HG03442 (cell line): ENCODE measurements at regions not wholly inside any gene's neighbourhood (a gene's known extent, or its start where the extent isn't known, plus 50 kb on each side); places are given as distances from the start of the nearest gene placed in this dataset.
"Not testable (repeated sequence)": the region's sequence is repeated elsewhere in the genome, so short reads cannot be mapped to it uniquely, and the experiment has no call there.

ENCODE experiments used
- ATAC-seq: cut with Tn5 transposase; IDR thresholded peaks from one replicate; pipeline ENCODE4 v1.9.1; 2021; ENCODE audit warnings: mild to moderate bottlenecking, moderate library complexity; ENCODE audit not compliant: unreplicated experiment

DNA sequence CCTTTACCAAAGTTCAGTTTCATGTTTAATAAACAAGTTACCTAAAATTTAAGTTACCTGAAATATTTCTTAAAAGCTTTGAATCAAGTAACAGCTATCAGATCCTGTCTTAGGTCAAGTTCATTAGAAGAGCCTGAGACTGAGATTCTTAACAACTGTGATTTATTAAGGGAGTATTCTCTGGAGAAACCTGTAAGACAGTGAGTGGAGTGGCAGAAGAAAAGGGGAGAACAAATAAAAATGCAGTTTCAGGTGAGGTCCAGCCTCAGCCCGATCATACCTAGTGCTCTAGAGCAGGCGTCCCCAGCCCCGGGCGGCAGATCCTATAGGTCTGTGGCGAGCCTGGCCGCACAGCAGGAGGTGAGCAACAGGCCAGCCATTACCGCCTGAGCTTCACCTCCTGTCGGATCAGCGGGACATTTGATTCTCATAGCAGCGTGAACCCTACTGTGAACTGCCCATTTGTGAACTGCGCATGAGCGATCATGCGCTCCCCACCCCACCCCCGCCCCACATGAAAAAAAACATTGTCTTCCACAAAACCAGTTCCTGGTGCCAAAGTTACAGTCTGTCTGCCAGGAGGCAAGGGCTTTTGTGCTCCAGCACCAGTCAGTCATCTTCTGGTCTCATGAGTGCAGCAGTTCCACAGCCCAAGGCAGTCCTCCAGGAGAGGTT, 59.2 kb upstream of the ADGRB3 start:
- ATAC-seq: no peak

DNA sequence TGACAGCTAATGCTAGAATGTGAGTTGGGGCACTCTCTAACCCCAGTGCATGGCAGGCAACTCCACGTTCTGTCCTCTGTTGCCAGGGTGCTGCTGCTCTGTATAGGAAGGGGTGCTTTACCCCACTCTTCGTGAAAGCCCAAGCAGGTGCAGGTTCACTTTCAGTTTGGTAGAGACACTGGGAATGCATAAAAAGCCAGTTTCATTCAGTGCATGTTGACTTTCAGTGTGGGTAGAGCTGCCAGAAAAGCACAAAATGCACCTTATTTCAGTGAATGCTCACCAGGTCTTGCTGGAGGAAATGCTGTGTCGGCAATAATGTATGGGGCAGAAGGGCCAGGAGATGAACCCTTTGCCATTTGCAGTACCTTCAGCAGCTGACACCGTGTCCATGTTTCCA, 62.1 kb upstream of the ADGRB3 start:
- ATAC-seq: peak; percentile 12

DNA sequence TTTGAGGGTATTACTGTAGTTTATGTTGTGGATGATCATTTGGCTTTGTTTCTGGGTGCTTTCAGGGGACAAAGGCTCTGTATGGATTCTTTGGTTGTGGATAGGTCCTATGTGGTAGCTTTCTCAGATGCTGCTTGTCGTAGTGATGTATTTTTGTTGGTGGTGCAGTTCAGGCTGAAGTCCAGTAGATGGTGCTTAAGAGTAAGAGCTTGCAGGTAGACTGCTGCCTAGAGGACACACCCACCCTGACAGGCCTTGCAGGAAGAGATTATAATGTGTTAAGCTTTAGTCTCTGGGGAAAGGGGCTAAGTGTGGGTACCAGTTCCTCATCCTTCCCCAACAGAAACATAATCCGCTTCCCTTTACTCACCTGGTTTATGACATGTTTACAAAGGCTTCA, 62.6 kb upstream of the ADGRB3 start:
- ATAC-seq: peak; percentile 89

DNA sequence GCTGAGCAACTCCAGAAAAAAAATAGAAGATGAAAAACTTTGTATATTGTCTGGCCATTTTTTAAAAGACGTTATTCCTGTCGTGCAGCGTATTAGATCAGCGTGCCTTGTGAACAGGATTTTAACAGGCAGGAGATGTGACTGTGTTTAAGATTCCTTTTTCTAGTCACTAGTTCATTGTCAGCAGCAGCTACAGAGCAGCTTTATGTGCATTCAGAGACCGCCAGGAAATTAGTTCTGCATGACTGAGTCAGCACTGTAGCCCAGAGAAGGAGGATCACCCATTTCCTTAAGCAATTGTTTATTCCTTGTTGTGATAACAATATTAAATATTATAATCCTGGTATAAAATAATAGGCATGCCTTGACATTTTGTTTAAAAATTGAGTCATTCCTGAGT, 75.4 kb upstream of the ADGRB3 start:
- no peak for ATAC-seq

DNA sequence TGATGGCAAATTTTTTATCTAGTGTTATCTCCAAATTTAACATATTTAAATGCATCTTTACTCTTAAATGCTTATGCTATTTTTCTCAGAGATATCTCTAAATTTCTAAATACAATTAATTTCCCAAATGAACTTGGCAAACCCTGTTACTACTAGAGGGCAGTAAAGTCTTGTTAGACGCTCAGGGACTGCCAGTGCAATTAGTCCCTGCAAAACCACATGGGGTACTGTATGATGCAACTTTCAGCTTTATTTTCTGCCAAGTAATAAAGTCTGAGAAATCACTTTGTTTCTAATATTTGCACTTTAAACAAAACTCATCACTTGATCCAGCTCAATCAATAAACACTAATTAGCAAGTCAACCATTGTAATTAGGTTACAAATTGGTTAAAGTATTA, 76.0 kb upstream of the ADGRB3 start:
- ATAC-seq: no peak

DNA sequence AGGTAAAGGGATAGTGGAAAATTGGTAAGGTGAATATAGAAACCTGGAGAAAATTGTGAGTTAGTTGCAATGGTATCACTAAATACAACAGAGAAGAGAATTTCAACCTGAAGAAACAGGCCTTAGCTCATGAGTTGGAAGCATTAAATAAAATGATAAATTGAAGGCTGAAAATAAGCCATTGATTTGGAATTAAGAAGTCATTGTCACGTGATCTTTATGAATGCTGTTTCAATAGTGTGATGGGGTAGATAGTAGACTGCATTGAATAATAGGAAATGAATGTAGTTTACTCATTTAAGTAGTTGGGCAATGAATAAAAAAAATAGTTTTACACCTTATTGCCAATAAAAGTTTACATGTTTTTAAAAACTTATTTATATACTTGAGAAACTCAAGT, 88.5 kb upstream of the ADGRB3 start:
- ATAC-seq: no peak

DNA sequence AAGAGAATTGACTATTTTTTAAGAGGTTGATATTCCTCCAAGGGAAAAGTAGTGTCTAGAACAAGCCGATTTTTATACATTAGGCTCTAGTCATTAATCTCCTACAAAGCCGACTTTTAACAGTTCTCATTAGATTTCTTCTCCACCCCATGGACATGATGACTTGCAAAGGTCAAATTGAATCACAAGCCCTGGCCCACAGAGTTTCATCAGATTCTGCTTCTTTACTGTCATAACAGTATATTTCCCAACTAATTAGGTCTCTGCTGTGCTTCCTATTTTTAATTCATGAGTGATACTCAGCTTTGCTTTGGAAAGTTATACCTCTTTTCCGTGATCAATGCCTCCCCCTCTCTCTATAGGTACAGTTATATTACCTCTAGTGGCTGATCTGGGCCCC, 90.6 kb upstream of the ADGRB3 start:
- no peak for ATAC-seq

DNA sequence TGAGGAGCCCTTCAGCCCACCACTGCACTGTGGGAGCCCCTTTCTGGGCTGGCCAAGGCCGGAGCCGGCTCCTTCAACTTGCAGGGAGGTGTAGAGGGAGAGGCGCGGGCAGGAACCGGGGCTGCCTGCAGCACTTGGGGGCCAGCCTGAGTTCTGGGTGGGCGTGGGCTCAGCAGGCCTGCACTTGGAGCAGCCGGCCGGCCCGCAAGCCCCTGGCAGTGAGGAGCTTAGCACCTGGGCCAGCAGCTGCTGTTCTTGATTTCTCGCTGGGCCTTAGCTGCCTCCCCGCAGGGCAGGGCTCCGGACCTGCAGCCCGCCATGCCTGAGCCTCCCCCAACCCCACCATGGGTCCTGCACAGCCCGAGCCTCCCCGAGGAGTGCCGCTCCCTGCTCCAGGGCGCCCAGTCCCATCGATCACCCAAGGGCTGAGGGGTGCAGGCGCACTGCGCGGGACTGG, 101.7 kb upstream of the ADGRB3 start:
- no peak for ATAC-seq

DNA sequence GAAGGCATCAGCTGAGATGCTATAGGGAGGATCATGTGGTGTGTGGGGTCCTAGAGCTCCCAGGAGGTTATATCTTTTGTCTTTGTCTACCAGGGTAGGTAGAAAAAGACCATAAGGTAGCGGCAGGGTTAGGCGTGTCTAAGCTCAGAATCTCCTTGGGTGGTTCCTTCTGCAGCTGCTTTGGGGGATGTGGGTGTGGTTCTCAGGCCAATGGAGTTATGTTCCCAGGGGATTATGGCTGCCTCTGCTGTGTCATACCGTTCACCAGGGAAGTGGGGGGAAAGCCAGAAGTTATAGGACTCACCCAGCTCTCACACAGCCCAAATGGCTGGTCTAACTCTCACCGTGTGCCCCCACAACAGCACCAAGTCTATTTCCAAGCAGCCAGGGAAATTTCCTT, 107.4 kb upstream of the ADGRB3 start:
- no peak for ATAC-seq

DNA sequence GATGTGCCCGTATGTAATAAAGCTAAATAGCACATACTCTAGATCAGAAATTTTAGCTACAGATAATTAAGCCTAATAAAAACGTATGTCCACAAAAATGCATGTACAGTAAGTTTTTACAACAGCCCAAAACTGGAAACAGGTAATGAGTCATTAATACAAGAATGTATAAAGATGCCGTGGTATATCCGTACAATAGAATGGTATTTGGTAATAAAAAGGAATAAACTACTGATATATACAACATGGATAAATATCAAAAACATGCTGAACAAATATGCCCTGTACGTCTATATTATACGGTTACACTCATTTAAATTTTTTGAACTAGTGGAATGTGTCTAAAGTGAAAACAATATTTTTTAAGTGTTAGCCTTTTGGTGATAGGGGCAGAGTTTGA, 128.2 kb upstream of the ADGRB3 start:
- ATAC-seq: no peak

DNA sequence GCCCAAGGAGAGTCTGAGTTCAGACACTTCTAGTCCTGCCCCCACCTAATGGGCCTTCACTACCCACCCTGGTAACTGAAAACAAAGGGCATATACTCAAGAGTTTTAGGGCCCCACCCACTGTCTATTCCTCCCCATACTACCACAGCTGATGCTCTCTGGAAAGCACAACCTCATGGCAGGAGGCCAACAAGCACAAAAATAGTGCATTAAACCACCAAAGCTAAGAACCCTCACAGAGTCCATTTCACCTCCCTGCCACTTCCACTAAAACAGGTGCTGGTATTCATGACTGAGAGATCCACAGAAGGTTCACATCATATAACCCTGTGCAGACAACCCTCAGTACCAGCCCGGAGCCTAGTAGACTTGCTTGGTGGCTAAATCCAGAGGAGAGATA, 132.1 kb upstream of the ADGRB3 start:
- no peak for ATAC-seq

DNA sequence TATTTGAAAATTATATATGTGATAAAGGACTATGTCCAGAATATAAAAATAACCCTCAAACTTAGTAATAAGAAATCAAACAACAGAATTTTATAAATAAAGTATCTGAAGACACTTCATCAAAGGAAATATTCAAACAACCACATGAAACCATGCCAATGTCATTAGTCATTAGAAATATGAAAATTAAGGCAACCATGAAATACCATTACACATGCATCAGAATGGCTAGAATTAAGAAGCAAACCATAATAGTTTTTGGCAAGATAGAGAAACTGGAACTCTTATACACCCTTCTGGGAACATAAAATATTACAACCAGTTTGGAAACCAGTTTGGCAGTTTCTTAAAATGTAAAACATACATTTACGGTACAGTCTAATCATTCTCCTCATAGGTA, 137.2 kb upstream of the ADGRB3 start:
- no peak for ATAC-seq

DNA sequence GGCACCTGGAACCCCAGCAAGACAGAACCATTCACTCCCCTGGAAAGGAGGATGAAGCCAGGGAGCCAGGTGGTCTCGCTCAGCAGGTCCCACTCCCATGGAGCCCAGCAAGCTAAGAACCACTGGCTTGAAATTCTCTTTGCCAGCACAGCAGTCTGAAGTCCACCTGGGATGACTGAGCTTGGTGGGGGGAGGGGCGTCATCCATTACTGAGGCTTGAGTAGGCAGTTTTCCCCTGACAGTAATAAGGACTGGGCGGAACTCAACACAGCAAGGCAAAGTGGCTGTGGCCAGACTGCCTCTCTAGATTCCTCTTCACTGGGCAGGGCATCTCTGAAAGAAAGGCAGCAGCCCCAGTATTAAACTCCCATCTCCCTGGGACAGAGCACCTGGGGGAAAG, 140.2 kb upstream of the ADGRB3 start:
- not testable (repeated sequence) for ATAC-seq

DNA sequence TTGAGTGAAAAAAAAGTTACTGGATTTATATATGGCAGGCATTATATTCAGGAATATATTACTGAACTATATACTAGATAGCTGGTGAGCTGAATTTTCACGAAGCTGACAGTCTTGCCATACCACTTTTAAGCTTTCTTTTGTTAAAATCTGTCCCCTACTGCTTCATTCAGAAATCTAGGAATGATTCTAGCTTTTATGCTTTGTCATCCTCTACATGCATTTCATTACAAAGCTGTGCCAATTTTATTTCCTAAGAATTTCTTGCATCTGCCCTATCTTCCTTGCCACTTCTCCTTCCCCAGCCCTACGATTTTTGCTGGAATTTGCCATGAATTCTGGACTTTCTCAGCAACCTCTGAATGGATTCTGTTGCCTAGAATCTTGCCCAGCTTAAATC, 158.5 kb upstream of the ADGRB3 start:
- no peak for ATAC-seq

DNA sequence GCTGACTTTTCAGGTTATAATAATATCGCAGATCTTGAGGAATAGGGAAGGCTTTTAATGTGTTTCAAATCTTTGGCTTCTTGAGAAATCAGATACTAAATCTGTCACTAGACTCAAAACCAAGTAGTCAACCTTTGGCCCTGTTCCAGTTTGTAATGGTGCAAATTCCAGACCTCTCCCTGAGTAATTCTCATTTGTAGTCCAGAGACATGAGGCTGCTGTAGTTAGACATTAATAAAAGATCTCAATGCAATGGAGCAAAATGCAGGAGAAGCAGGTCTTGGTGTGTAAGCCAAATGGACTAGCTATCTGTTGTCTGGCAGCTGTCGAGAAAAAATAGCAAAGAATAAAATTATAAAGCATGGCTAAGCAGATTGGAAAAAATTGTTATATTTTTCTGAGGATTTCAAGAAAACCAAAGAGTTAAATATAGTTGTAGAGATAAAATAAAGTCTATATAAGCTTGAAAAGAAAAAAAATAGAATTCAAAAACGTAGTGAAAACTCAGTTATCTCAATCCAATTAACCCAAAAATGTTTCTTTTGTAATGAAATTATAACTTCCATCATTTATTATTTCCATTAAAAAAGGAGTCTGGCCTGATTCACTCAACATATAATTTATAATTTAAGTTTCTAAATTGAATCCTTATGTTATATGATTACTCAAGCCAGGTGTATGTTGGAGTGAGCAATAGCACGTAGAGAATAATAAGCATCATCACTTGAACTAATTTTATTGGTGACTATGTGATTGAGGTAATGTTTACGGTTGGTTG, 161.5 kb upstream of the ADGRB3 start:
- ATAC-seq: no peak

DNA sequence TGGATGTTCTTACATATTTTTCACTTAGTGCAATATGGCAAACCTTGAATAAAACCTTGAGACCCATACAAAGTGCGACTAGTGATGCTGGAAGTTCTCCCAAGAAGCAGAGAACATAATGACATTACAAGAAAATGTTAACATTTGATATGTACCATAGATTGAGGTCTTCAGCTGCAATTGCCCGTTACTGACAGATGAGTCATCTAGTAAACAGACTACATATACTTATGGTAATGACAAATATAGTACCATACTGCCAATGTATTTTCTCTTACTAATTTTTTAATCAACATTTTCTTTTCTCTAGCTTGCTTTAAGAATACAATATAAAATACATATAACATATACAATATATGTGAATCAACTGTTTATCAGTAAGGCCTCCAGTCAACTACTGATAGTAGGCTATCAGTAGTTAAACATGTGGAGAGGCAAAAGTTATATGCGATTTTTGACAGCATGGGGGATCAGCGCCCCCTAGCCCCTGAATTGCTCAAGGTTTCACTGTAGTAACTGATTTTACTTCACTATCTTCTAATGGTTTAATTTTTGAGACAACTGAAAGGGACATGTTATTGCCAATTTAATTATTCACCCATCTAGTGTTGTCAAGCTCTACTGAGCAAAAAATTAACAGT, 166.7 kb upstream of the ADGRB3 start:
- ATAC-seq: no peak

DNA sequence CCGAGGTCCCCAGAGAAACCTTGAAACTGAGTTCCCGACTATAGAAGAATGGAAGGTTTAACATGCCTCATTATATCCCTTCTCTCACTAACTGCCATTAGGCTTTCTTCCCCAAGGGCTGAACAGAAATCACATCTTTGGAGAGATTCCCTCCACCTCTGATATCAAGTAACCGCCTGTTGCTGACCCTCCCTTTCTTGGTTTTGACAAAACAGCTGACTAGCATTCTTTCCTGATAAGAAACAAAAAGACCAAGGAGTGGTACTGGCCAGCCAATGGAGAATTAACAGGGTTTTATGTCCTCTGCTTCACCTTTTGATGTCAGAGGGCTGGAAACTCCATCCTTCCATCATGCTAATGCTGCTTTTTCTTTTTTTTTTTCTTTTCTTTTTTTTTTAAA, 176.6 kb upstream of the ADGRB3 start:
- ATAC-seq: no peak

DNA sequence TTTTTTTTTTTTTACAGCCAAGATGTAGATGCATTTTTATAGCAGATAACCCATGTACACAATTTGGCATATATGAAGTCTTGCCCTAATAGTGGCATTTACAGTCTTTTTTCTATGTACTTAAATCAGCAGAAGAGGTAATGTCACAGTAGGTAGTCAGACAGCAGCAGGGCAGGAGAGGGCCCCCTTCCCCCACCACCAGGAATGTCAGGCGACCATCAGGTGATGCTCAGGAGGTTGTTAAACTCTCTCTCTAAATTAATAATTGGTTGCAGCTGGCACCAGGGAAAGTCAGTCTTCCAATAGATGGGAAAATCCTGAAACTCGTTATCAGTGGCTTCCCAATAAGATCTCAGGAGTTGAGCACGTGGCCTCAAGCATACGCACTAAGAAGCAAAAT, 188.0 kb upstream of the ADGRB3 start:
- no peak for ATAC-seq

DNA sequence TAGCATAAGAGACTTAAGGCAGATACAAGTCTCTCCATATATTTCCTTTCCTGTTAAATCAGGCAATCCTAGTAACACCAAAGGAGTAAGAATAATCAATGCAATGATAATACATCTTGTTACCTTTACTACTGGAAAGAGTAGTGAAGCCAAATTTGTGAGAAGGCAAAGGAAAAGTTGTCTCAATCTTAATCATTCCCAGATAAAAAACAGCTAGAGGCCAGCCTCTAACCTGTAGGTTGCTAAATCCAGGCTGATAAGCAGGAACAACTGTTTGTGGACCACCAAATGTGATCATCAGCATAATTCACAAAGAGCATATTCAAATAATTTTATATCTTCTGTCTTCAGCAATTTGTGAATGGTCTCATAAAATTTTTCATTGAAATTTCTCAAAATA, 189.2 kb upstream of the ADGRB3 start:
- ATAC-seq: no peak

DNA sequence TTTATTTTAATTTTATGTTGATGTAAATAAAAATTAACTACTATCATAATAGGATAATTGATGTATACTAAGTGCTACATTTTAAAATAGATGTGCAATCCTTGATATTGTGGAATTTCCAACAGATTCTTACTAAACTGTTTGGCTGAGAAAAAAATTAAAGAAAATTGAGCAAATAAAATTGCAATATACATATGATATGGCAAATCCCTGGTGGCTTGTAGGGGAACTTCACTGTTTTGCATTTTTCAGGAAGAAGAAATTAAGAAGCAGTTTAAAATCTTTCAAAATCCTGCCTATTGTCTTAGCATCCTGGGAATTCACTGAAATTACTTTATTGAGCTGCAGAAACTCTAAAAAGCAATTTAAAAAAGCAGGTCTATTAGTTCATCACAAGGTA, 191.4 kb upstream of the ADGRB3 start:
- no peak for ATAC-seq

DNA sequence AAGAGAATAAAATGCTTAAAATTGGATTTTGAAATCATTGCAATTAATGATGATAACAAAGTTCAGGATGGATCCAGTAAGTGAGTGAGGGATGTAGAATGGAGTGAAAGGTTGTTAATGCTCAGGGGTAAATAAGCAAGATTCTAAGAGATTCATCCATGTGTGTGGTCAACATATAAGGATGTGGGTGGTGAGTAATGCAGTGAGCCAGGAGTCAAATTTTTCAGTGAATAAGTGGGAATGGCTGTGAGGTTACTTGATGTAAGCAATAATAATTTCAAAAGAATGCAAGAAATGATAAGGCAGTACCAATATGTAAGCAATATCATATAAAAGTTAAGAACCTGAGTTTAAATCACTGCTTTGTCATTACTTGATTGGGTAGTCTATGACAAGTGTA, 207.5 kb upstream of the ADGRB3 start:
- no peak for ATAC-seq

DNA sequence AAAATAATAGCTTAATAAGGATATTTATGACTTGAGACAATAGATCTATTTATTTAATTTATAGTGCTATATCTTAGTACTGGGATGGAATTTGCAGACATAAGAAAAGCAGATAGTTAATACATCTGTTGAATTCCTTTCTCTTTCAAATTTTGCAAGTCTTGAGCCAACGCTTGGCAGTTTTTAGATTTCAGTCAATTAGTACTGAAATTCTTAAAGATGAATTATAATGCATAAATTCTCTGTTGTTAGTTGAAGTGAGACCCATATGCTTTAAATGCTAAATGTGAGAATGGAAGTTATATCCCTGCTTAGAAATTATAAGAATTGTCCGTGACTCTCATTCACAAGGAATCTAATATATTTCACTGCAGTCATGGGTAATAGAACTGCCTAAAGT, 225.1 kb upstream of the ADGRB3 start:
- ATAC-seq: no peak
